Activated T-helper 17 cell treated with anti-CD3 and anti-CD28 coated beads, Interleukin-2, amount 50 U/mL, for 72 hours (primary cell): ENCODE measurements at regions not wholly inside any gene's neighbourhood (a gene's known extent, or its start where the extent isn't known, plus 50 kb on each side); places are given as distances from the start of the nearest gene placed in this dataset.

Source experiments
- ATAC-seq: fragments of 150-1000 bp; cut with Tn5 transposase; replicated peaks from 2 replicates; pipeline ENCODE4 v1.10.0; 2021; ENCODE audit warnings: mild to moderate bottlenecking, moderate library complexity
- H3K27ac Mint-ChIP-seq: one replicate; pipeline ENCODE4 v1.8.0; 2022; ENCODE audit warnings: mixed read lengths
- H3K27me3 Mint-ChIP-seq: one replicate; pipeline ENCODE4 v1.8.0; 2022; ENCODE audit warnings: mixed read lengths
- H3K36me3 Mint-ChIP-seq: one replicate; pipeline ENCODE4 v1.8.0; 2022; ENCODE audit warnings: low read depth, mild to moderate bottlenecking, mixed read lengths
- H3K4me1 Mint-ChIP-seq: one replicate; pipeline ENCODE4 v1.8.0; 2022; ENCODE audit warnings: mixed read lengths
- H3K4me3 Mint-ChIP-seq: one replicate; pipeline ENCODE4 v1.8.0; 2022; ENCODE audit warnings: mild to moderate bottlenecking, mixed read lengths
- H3K9me3 Mint-ChIP-seq: one replicate; pipeline ENCODE4 v1.8.0; 2022; ENCODE audit warnings: mixed read lengths

DNA sequence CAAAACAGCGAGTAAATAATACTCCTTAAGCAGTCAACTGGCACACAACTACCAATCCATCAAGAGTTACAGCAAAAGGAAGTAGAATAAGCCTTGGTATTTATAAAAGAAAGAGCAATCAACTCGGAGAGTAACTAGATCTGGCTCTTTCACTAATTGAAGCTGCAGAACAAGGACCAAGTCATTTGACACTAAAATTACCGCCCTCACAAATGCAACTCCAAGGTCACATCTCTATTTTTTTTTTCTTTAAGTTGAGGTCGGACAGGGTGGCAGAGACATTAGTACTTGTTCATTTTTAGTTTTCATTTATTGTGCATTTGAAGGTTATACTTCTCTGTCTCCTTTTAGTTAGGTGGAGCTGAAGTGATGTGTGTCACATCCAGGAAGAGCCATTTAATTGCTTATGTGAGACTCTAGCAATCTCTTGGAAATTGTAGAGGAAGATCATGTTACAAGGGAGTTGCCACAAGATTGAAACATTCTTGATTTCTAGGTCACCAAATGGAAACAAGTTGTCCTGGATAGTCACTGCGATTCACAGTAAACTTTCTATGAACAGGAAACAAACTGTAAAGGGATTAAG lies 138.1 kb upstream of the ADAMTS5 start:
- Mint-ChIP-seq H3K9me3 (peaks cover 6% of the 10 kb centered on the region), H3K4me1 (no peaks in the 10 kb centered on the region), H3K27me3 (no peaks in the 10 kb centered on the region), H3K36me3 (no peaks in the 10 kb centered on the region), H3K4me3 (no peak overlapping the region), H3K27ac (no peak overlapping the region)
- no peak for ATAC-seq

DNA sequence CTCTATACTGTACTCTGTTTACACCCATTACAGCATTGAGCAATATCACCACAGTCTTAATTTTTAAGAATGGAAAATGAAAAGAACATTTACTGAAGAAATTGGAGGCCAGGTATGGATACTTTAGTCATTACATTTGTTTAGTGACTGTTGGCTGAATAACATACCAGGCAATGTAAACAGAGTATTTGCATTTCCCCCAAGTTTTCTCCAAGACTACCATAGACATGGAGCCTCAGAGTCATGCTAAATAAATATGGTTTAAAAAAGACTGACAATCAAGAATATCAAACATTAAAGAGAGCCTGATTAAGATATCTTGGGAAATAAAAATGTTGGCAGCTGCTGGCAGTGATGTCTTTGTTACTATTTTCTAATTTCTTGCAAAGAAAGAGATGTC lies 136.9 kb upstream of the ADAMTS5 start:
- no peak for ATAC-seq
- H3K4me3 Mint-ChIP-seq = no peak overlapping the region
- H3K36me3 Mint-ChIP-seq = no peaks in the 10 kb centered on the region
- no peaks in the 10 kb centered on the region for H3K4me1 Mint-ChIP-seq
- H3K27ac Mint-ChIP-seq = no peak overlapping the region
- no peaks in the 10 kb centered on the region for H3K27me3 Mint-ChIP-seq
- H3K9me3 Mint-ChIP-seq = peaks cover 6% of the 10 kb centered on the region

DNA sequence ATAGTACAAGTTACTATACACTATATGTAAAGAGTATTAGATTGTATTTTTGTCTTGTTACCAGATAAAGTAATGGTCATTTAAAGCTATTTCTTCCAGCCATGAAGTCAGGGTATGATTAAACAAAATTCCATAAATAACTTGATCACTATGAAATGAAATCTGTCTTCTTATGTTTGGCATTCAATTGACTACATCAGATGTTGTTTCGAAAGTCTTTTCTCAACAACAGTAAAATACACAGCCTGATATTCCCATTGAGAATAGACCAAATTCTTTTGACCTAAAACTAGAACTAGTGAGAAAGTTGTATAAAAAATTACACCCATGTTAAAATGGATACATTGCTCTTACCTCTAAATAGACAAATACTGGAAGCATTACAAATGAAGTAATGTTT lies 134.6 kb upstream of the ADAMTS5 start:
- H3K27ac Mint-ChIP-seq = no peak overlapping the region
- ATAC-seq = no peak
- H3K36me3 Mint-ChIP-seq = no peaks in the 10 kb centered on the region
- H3K4me1 Mint-ChIP-seq = no peaks in the 10 kb centered on the region
- H3K27me3 Mint-ChIP-seq = no peaks in the 10 kb centered on the region
- peaks cover 14% of the 10 kb centered on the region for H3K9me3 Mint-ChIP-seq
- H3K4me3 Mint-ChIP-seq = no peak overlapping the region

DNA sequence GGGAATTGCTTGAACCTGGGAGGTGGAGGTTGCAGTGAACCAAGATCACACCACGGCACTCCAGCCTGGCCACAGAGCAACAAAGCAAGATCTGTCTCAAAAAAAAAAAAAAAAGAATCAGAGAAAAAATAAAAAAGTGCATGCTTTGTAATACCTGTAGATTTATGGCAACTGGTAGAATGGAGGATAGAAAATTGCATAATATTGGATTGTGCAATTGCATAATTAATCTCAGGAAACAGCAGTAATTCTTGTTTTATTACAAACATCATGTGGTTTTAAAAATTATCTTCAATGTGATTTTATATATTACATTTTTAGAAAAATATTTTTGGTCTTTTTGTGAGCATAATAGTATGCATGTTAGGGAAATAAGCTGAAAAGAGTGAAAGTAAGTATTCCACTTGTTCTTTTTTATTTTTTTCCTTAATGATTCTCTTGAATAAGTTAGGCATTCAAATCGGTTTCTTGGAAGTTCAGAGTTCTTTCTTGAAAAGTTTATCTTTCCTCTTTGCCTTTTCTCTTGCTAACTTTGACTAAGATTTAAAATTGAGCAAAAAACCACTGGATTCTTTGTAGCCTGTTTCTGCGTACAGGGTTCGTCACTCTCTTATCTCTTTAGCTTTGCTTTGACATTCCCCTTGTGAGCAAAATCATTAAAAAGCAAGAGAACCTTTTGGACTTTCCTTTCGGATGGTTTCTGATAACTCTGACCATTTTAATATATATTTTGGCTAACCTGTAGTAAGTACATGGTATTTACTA lies 127.5 kb upstream of the ADAMTS5 start:
- H3K4me3 Mint-ChIP-seq = no peak overlapping the region

DNA sequence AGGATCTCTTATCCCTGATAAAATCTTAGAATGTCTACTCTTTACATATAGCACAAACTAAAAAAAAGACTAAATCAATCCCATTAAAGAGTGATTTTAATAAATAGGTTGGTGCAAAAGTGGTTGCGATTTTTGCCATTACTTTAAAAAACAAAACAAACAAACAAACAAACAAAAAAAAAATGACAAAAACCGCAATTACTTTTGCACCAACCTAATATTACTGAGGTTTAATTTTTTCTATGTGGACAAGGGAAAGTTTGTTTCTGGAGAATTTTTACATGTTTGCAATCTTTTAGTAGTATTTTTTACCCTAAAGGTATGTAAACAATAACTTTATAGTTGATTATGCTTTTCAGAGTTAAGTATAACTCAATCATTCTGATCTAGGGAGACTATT lies 119.7 kb upstream of the ADAMTS5 start:
- no peak for ATAC-seq
- Mint-ChIP-seq H3K4me3 (no peak overlapping the region), H3K9me3 (peaks cover 4% of the 10 kb centered on the region), H3K27me3 (no peaks in the 10 kb centered on the region), H3K4me1 (no peaks in the 10 kb centered on the region), H3K27ac (no peak overlapping the region), H3K36me3 (no peaks in the 10 kb centered on the region)

More for the DNA sequence above, 127.5 kb upstream of the ADAMTS5 start:
- Mint-ChIP-seq H3K4me1 (no peaks in the 10 kb centered on the region), H3K36me3 (no peaks in the 10 kb centered on the region), H3K9me3 (peaks cover 12% of the 10 kb centered on the region), H3K27me3 (no peaks in the 10 kb centered on the region), H3K27ac (no peak overlapping the region)
- ATAC-seq = no peak

DNA sequence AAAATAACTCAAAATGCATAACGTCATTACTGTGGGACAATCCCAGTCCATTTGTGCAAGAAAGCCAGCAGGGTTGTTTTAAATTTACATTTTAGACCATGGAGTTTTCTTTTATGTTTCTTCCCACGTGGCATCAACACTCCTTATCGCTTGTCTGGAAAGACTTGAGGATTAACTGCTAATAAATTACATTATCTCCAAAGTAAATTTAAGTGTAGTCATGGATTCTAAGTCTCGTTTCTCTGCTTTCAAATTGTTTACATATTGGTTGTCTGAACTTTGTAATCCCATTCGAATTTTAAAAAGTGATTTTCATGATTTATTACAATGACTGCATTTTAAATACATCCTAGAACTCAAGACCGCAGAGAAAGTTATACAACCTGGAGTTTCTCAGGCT lies 119.3 kb upstream of the ADAMTS5 start:
- Mint-ChIP-seq H3K4me3 (no peak overlapping the region), H3K36me3 (no peaks in the 10 kb centered on the region)

DNA sequence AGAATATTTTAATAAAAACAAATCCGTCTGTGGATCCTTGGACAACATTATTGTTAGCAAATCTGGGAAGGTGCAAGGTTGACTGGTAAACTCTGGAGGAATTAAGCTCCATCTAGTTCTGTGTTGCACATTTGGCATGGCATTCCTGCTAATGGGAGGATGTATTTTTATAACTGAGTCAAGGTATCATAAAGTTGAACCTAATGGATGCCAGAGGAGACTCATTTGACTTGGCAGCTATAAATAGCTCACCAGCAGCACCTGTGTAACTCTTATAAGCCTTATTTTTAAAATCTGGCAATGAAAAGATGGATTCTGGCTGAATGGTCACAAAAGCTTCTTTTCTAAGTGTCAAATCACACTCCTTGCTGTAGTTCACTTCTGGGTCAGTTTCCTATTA lies 118.5 kb upstream of the ADAMTS5 start:
- Mint-ChIP-seq H3K9me3 (peaks cover 4% of the 10 kb centered on the region), H3K4me3 (no peak overlapping the region), H3K27me3 (no peaks in the 10 kb centered on the region), H3K36me3 (no peaks in the 10 kb centered on the region), H3K4me1 (no peaks in the 10 kb centered on the region), H3K27ac (no peak overlapping the region)
- ATAC-seq = no peak

More for the DNA sequence above, 119.3 kb upstream of the ADAMTS5 start:
- Mint-ChIP-seq H3K9me3 (peaks cover 4% of the 10 kb centered on the region), H3K27ac (no peak overlapping the region), H3K4me1 (no peaks in the 10 kb centered on the region), H3K27me3 (no peaks in the 10 kb centered on the region)
- no peak for ATAC-seq

DNA sequence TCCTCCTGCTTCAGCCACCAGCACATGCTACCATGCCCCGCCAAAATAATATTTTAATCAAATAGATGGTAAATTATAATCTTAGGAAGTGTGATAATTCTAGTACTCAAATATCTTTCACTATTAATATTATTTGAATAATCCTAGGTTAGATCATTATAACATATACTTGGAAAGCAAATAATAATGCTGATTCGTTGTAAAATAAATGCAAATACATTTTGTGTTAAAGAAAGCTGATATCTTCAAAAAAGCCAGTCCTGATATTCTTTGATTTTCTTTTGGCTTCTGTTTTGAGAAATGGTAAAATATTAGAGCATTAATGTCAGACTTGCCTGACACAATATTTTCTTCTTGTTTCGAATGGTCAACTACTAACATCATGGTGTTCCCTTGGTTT lies 116.3 kb upstream of the ADAMTS5 start:
- Mint-ChIP-seq H3K36me3 (no peaks in the 10 kb centered on the region), H3K27me3 (no peaks in the 10 kb centered on the region), H3K4me3 (no peak overlapping the region), H3K4me1 (no peaks in the 10 kb centered on the region), H3K27ac (no peak overlapping the region), H3K9me3 (peaks cover 4% of the 10 kb centered on the region)
- ATAC-seq = no peak

DNA sequence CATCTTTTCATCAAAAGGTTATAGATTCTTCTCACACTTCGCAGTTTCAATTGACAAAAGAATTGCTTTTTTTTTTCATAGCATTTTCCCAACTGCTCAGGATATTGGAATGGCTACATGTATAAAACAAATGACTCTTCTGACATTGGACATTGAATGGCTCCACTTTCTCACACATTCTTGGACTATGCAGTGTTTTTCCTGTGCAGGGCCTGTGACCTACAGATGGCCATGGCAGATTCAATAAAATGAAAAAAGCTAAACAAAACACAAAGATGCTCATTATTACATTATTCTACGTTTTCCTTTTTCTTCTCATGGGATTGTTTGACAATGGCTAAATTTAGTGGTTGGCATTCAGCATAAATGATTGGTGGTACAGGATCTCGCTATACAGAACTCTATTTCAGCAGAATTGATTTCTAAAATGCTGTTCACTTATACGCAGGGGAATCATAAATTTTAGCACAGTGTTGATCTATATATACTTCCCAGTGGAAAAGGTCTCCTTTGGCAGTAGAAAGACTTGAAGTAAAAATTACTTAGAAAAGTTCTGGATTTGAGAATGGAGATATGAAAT lies 115.6 kb upstream of the ADAMTS5 start:
- no peak for ATAC-seq
- Mint-ChIP-seq H3K4me1 (no peaks in the 10 kb centered on the region), H3K27me3 (no peaks in the 10 kb centered on the region)

DNA sequence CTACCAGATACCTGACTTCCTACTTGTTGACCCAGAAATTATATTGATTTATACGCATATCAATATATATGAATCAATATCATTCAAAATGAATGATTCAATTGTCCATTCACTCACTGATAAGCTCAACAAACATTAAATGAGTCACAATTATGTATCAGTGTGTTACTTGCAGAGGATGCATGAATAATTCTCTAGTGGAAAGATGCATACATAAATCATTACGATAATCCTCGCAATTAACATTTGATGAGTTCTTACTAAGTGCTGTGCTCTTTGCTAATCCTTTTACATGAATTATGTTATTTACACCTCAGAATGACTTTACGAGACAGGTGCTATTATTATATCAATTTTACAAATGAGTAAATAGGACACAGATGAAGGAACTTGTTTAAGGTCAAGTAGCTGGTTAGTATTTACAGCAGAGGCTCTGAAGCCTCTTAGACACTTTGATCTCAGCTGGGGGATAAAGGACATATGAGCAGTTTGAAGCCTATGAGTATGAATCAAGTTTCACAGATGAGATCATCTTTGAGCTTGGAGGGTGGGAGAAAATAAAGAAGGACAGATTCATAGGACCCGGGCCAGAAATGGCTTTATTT lies 112.8 kb upstream of the ADAMTS5 start:
- H3K36me3 Mint-ChIP-seq = no peaks in the 10 kb centered on the region
- no peaks in the 10 kb centered on the region for H3K9me3 Mint-ChIP-seq
- ATAC-seq = no peak
- H3K27me3 Mint-ChIP-seq = no peaks in the 10 kb centered on the region
- no peaks in the 10 kb centered on the region for H3K4me1 Mint-ChIP-seq
- H3K27ac Mint-ChIP-seq = no peak overlapping the region
- H3K4me3 Mint-ChIP-seq = no peak overlapping the region

More for the DNA sequence above, 115.6 kb upstream of the ADAMTS5 start:
- H3K9me3 Mint-ChIP-seq = peaks cover 3% of the 10 kb centered on the region
- no peaks in the 10 kb centered on the region for H3K36me3 Mint-ChIP-seq
- no peak overlapping the region for H3K27ac Mint-ChIP-seq
- no peak overlapping the region for H3K4me3 Mint-ChIP-seq

DNA sequence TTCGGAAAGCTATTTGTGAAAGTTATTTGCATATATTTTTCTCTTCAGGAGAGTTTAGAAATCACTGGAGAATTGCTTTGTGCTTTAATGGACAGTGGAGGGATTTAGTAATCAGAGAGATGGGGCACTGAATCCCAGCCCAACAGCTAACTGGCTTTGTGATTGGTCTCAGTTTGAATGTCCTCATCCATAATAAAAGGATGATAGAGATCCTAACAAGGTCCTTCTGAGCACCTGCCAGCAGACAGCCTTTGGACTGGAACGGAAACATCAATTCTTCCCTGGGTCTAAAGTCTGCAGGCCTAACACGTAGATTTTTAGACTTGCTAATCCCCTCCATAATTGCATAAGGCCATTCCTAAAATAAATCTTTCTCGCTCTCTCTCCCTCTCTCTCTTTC lies 112.0 kb upstream of the ADAMTS5 start:
- no peak overlapping the region for H3K4me3 Mint-ChIP-seq
- H3K36me3 Mint-ChIP-seq = no peaks in the 10 kb centered on the region
- no peak overlapping the region for H3K27ac Mint-ChIP-seq
- H3K9me3 Mint-ChIP-seq = no peaks in the 10 kb centered on the region
- no peaks in the 10 kb centered on the region for H3K4me1 Mint-ChIP-seq
- no peak for ATAC-seq
- H3K27me3 Mint-ChIP-seq = no peaks in the 10 kb centered on the region

DNA sequence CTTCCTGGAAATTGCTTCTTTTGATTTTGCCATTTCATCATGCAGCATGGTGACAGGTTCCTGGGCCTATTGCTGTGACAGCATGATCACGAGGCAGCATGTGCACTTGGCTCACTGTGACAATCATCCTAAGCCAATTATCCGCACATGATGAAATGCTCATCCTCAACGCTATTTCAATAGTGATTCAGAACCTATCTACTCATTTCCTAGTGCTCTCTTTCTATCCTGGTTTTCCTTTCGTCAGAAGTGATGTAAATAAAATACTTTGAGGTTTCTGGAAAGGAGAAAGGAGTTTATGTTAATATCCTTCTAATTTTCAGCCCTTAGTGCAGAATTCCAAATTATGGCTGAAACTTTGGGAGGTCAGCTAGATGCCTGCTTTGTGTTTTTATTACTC lies 110.6 kb upstream of the ADAMTS5 start:
- Mint-ChIP-seq H3K27me3 (no peaks in the 10 kb centered on the region), H3K4me3 (no peak overlapping the region), H3K27ac (no peak overlapping the region), H3K36me3 (no peaks in the 10 kb centered on the region), H3K9me3 (no peaks in the 10 kb centered on the region), H3K4me1 (no peaks in the 10 kb centered on the region)
- ATAC-seq = no peak

DNA sequence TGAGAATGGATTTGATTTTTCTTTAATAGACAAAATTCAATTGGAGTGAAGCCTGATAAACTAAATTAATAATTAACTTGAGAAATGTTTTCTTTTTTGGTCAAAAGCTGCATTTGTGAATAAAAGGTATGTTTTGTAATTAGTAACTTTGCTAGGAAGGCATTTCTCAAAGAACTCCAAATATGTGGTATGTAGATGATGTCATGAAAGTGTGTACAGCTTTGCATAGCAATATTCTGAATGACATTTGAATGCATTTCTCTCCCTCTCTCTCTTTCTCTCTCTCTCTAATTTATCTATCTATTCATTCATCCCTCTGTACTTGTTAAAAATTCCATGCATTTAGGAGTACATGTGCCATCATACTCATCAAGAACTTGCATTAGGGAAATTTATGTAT lies 109.1 kb upstream of the ADAMTS5 start:
- H3K36me3 Mint-ChIP-seq = no peaks in the 10 kb centered on the region
- no peak overlapping the region for H3K4me3 Mint-ChIP-seq
- no peaks in the 10 kb centered on the region for H3K9me3 Mint-ChIP-seq
- no peak for ATAC-seq
- no peaks in the 10 kb centered on the region for H3K27me3 Mint-ChIP-seq
- H3K27ac Mint-ChIP-seq = no peak overlapping the region
- H3K4me1 Mint-ChIP-seq = no peaks in the 10 kb centered on the region

DNA sequence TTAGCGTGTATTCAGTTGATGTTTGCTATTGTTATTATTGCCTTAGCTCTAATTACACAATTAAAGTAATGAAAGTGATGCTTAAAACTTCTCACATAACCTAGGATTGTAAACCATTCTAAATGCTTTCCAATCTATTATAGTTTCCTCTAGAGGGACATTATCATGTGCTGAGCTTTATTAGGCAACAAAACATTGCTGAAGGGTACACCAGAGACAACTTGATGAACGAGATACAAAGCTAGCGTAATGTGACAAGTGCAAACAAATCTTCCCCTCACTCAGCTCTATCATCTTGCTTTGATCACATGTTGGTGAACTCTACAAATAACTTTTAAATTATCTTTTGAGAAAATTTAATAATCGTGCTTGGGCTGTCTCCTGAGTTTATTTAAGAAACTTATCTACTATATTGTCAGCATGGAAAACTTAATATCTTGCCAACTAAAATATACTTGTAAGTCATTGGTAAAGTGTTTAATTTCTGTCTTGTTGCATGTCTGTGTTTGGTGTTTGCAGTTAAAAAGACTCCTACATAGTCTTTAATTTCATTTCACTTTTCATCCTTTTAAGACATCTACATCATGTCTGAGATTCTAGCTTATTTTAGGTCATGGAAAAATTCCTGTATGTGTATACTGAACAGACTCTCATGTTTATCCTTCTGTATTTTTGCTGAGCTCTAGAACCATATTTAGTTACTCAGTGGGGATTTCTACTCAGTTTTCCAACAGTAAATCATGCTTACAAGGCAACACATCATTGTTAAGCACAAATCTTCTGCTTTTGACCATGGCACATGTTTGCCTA lies 104.2 kb upstream of the ADAMTS5 start:
- Mint-ChIP-seq H3K9me3 (peaks cover 3% of the 10 kb centered on the region), H3K4me3 (no peak overlapping the region), H3K27ac (no peak overlapping the region), H3K36me3 (no peaks in the 10 kb centered on the region), H3K27me3 (no peaks in the 10 kb centered on the region), H3K4me1 (no peaks in the 10 kb centered on the region)
- ATAC-seq = no peak
